GM18520 (cell line): ENCODE measurements at regions not wholly inside any gene's neighbourhood (a gene's known extent, or its start where the extent isn't known, plus 50 kb on each side); places are given as distances from the start of the nearest gene placed in this dataset.
"Not testable (repeated sequence)": the region's sequence is repeated elsewhere in the genome, so short reads cannot be mapped to it uniquely, and the experiment has no call there.

Experiments used
- ATAC-seq: cut with Tn5 transposase; IDR thresholded peaks from one replicate; pipeline ENCODE4 v1.9.1; 2021; ENCODE audit not compliant: unreplicated experiment

DNA sequence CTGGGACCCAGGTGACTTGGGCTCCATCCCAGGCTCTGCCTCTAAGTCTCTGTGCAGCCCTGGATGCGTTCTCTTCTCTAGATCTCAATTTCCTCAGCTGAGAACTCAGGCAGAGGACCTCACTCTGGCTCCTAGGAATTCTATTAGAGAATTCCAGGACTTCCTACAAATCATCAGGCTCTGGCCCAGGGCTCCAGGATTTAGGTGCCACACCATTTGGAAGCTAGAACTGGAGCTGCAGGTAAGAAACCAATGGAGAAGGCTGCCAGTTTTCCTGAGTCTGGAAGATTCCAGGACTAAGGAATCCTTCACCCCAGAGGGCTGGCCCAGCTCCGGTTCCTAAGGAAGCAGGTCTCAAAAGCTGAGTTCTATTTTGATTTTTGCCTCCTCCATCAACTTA is 189.8 kb upstream of the CDH5 start:
- ATAC-seq, result no peak

DNA sequence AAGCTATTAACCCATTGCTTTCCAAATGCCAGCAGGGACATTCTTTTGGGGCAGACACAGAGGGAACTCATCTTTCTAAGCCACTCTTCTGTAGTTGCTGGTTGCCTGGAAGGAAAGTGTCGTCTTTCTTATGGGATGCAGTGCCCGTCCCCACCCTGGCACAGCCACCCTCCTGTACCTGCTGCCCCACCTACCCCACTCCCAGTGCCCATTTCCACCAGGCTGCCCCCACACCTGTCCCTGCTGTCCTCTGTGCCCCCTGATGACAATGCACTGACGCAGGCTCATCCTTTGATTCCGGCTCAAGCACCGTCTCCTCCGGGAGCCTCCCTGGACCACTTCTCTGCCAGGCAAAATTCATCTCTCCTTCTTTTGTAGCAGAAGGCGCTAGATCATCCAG is 190.4 kb upstream of the CDH5 start:
- ATAC-seq, result no peak

DNA sequence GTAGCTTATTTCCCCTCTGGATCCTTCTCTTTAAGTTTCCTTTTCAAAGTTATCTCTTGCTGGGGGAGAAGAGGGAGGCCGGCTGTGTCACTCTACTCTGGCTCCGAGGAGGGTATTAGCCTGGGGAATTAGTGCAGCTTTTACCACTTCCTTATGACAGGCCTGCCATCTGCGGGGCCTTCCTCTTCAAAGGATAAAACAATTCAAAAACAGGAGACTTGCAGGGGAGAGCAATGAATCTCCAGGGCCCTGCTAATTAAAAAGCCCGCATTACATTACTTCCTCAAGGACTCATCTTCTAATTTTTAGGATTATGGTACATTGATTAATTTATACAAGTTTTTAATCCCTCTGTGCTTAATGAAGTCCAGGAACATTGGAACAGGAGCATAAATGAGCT is 190.9 kb upstream of the CDH5 start:
- no peak for ATAC-seq

DNA sequence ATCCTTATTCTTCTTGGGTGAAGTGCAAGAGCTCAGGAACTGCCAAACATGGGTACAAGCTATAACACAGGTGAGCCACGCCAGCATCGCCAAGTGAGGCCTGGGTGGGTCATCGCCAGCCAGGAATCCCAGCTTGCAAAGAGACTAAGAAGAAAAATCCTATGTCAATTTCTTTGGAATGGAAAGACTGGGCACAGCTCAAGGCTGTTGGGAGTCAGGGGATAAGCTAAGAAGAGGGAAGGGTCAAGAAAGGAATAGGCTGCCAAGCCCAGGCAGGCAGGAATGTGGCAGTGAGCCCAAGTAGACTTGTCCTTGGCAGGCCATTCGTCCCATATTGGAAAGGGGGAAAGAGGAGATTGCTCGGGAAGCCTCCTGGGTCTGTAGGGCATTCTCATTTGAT is 191.4 kb upstream of the CDH5 start:
- no peak for ATAC-seq

DNA sequence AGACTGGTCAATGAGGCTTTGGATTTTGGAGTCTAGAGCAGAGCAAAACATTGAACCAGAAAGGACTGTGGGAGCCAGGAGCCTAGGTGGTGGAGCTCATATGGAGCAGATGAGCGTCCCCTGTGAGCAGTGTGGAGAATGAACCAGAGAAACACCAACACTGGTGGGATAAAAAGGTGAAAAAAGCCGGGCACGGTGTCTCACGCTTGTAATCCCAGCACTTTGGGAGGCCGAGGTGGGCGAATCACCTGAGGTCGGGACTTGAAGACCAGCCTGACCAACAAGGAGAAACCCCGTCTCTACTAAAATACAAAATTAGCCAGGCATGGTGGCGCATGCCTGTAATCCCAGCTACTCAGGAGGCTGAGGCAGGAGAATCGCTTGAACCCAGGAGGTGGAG is 192.7 kb upstream of the CDH5 start:
- not testable (repeated sequence) for ATAC-seq

DNA sequence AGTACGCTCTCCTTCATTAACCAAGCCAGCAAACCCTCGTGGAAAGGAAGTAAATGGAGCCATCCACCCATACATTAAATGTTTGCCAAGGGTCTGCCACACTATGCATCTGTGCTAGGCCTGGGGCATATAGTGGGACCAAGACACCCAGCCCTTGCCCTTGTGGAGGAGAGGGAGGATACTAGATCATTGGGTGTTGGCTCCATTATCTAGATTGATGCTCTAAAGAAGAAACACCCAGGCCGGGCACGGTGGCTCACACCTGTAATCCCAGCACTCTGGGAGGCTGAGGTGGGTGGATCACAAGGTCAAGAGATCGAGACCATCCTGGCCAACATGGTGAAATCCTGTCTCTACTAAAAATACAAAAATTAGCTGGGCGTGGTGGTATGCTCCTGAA is 193.3 kb upstream of the CDH5 start:
- ATAC-seq, result not testable (repeated sequence)

DNA sequence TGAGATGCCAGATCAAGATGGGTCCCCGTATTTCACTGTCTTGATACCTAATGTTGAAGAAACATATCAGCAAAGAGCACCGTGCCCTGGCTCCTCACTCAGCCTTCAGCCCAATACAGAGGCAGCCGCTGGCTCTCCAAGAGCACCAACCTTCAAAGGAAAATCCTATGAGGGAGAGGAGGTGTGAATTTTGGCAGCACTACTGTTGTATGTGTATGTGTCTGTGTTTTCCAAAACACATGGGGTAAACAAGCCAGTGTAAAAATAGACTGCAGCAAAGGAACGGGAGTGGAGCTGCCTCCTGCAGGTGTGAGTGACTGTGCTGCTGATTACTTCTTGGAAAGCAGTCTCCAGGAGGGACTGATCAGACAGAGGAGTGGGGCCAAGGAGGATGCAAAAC is 194.0 kb upstream of the CDH5 start:
- no peak for ATAC-seq

DNA sequence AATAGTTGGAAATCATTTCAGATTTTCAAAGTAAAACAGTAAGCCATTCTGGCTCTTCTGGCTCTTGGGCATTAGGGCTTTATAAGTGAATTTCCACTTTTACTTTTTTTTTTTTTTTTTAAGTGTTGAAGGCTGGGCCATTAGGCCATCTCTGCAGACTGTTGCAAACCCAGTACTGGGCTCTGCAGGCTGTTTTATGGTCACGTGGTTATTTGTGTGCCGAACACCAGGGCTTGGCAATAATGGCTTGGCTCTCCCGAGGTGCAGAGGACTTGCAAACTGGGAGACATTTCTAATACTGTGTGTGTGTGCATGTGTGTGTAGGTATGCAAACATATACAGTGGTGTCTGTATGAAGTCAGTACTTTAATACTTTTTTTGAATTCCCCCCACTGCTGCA is 194.9 kb upstream of the CDH5 start:
- no peak for ATAC-seq

DNA sequence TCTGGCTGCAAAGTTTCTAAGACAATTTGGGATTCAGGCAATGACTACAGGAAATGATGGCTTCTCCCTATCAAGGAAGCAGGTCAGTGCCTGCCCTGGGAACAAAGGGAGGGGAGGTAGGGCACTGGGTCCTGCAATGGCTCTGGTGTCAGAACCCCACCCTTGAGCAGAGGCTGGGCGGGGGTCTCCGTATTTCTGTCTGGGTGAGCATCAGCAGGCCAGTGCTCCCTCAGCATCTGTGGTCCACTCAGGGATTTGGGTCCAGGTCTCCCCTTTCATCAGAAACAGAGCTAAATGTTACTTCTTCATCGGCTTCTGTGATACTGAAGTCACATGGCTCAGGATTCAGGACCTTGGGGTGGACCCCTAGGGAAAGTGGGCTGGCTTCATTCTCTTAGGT is 195.5 kb upstream of the CDH5 start:
- no peak for ATAC-seq

DNA sequence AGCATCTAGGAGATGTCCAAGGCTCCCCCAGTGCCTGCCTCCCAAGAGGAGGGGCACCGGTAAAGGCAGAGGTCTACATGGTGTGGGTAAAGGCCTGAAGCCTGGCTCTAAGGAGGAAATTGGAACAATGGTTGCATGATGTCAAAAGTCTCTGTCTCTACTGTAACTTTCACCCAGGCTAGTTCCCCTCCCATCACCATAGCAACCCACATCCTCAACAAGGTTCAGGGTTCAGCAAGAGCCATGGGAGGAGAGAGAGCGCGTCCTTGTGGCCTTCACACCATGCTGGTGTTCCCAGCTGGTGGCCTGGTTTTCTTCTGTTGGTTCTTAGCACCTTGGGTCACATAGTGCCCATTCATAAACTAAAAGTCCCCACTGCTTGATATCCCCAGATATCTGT is 196.7 kb upstream of the CDH5 start:
- ATAC-seq, result no peak

DNA sequence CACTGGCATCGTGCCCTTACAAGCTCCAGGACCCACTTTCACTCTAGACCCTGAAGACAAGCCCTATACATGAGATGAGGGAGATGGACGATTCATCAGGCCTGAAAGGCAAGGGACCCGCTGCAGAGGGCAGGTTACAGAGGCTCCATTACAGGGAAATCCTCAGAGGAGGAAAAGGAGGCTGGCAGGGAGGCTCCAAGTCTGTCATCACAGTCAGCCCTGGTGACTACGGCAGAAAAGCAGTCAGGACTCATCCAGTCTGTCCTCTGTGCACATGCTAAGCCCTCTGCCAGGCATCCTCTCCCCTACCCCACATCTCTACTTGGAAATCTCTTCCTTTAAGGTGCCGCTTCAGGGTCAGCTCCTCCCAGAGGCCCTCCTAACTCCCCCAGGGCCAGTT is 197.7 kb upstream of the CDH5 start:
- ATAC-seq, result no peak

DNA sequence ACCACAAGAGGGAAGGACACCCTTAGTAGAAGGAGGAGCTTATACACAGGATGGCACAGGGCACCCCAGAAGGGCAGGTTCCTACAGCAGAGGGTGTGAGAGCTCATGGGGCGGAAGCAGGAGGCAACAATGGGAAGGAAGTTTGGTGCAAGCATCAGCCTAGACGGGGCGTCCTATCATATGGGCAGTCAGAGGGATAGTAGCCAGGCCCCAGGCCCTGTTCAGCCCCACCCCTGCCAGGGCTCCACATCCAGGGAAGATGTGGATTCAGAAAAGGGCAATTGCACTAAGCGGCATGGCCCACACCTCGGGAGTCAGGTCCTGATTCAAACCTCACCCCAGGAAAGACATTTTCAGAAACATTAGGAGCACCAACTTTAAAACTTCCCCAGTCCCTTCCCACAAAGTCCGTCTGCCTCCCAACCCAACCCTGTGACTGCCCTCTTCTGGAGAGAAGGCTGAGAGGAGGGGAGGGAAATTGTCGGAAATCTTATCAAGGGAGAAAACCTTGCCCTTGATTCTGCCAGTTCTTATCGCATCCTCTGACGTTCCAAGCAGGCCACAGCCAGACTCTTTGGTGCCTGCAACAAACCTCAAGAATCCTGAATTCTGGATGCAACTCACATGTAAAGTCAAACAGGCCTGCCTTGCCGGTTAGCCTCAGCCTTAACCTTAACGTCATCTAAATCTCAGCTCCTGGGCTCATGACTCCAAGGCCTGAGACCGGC is 198.8 kb upstream of the CDH5 start:
- no peak for ATAC-seq

DNA sequence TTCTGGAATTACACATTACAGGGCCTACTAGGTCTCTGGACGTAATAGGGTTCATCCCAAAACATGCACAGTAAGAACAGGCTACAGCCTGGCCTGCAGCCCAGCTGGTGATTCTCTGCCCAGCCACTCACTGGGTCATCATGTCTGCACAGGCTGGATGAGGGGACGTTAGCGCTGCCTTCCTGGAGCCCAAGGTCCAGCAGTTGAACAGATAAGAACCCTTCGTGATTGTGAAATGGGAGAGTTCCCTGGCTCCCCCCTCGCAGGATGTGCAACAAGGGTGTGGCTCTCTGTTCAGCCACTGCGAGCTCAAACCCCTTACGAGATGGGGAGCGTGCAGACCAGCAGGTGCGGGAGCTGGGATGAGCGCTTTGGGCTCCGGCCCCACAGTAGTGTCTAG is 200.0 kb upstream of the CDH5 start:
- no peak for ATAC-seq

DNA sequence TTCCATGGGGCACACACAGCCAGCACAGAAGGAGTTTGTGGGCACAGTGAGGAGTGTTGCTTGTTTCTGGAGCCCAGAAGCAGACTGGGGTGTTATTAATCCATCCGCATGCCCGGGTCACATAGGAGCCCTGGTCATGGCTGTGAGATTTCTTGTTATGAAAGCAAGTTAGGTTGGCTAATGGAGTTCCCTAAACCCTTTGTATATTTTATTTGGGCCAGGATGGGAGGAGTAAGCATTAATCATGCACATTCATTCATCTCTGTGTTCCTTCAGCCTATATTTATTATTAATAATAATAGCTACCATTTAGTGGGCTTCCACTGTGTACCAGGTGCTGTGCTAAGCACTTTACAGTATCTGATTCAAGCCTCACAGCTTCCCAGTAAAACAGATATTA is 200.6 kb upstream of the CDH5 start:
- no peak for ATAC-seq

DNA sequence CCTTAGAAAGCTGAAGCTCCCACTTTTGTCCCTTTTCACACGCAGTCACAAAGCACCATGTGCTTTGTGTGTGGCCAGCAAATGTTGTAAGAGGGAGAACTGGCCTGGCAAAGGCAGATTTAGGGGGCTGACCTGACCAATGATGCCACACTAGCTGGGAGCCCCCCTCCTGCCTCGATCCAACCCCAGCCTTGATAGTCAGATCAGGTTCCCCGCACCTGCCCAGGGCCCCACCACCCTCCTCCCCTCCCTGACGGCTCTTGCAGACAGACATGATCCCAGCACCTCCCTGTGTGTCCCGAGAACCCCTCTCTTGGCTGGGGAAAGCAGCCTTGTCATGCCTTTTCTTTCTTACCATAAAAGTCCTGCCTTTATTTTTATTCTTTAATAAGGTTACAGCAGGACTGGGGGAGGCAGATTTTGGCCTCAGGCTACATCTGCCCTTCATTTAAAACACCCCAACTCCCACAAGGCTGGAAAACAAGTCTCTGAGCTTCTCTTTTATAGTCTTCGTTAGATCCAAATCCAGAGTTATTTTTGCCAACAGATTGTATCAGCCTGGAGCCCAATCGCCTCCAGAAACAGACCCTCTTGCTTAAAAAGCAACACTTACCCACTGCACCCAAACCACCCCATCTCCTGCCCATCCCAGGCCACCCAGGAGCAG is 201.8 kb upstream of the CDH5 start:
- no peak for ATAC-seq

DNA sequence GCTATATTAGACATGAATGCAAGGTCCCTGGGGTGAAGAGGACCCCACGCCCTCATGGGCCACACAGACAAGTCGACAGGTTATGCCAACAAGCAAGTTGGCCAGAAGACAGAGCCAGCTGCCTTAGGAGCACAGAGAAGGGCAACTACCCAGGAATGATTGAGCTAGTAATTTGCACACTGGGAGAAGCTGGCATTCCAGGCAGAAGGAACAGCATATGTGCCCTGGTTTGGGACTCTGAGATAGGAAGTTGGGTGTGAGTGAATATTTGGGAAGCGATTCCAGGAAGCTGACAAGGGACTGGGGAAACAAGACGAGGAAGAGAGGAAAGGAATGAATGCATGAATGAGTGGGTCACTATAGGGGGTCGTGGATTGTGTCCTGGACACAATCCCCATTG is 203.7 kb upstream of the CDH5 start:
- ATAC-seq, result no peak

DNA sequence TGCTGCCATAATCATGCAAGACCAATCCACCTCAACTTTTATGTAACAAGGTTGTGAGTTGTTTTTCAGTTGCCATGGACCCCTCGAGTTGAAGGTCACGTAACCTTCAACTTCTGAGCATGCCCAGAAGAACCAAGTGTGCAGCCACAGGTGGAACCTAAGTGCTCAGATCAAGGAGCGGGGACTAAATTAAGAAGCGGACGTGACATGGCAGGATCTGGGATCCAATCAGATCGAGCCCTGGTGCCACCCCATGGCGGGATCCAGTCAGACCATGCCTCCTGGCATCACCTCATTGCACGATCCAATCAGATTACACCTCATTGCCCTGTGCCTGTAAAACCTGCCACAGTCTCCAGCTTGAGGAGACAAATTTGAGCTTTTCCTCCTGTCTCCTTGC is 204.5 kb upstream of the CDH5 start:
- ATAC-seq, result no peak

DNA sequence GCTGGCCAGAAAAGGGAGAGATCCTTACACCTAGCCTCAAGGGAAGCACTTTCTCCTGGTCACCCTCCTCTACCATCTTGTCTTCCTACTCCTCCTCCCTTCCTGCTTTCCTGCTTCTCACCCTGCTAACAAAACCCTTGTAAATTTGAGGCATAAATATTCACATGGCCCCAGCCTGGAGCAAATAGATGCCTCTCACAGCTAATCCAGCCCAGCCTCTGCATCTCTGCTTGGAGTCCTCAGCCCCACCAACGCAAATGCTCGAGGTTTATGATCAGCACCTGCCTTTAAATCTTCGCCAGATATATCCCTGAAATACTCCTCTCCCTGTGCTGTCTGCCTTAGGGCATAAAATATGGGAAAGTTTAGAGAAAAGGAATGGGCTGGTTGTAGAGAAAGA is 205.2 kb upstream of the CDH5 start:
- no peak for ATAC-seq

DNA sequence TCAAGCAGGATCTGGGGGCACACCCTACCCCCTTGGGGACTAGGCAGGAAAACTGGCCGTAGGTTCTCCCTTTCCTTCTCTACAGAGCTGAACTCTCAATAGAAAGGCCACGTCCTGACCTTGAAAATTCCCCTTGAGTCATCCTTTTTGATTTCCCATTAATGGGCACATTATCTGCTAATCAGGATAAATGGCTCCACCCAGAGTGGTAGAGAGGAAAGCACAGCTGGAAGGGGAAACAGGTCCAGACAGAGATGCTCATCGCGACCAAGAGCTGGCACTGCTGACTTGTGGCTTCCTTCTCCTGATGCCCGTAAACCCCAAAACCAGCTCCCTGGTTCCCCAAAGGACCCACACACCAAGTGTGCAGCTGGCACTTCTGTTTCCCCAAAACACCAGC is 206.5 kb upstream of the CDH5 start:
- no peak for ATAC-seq

DNA sequence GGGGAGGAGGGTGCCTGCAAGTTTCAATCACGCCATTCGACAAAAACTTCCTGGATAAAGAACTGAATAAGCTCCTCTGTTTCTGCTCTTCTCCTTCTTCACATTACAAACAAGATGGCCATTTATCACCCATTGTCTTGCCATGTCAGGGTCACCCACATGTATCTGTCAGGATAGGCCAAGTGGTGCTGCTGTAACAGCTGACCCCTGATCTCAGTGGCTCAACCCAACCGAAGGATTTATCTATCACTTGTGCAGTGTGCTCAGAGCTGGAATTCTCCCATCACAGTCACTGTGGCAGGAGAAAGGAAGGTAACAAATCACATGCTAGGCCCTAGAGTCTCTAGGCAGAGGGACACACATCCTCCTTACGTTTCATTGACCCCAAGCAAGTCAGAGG is 210.0 kb upstream of the CDH5 start:
- no peak for ATAC-seq

DNA sequence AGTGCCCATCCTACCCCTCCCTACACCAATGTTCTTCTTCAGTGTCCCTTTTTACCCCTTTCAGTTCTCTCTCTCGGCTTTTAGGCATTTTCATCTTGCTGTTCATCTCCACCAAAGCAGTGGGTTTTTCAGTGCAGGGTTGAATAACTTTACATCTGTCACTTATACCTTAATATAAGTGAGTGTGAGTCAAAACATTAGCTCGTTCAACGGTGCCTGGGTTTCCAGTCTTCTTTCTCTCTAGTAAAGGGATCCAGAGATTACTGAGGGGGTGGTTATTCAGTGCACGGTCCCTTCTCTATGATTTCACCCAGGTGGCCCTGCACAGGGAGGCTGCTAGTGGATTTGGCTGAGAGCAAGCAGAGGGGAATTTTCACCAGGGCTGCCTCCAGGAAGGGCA is 210.6 kb upstream of the CDH5 start:
- no peak for ATAC-seq

DNA sequence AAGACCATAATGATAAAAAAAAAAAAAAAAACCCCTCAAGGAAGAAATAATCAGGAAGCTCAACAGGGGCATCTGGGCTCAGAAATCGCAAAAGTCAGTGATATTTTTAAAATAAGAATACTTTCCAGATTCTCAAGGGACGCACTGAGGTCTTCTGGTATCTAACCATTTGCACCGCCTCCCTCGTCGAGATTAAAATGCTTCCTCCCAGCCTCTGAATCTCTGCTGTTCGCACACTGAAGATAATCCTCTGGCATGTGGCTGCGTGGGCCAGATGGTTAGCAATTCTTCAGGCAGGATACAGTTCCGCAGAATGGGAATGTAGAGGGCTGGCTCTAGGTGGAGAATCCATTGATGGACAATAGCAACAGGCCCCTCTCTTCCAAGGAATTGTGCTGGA is 211.7 kb upstream of the CDH5 start:
- no peak for ATAC-seq

DNA sequence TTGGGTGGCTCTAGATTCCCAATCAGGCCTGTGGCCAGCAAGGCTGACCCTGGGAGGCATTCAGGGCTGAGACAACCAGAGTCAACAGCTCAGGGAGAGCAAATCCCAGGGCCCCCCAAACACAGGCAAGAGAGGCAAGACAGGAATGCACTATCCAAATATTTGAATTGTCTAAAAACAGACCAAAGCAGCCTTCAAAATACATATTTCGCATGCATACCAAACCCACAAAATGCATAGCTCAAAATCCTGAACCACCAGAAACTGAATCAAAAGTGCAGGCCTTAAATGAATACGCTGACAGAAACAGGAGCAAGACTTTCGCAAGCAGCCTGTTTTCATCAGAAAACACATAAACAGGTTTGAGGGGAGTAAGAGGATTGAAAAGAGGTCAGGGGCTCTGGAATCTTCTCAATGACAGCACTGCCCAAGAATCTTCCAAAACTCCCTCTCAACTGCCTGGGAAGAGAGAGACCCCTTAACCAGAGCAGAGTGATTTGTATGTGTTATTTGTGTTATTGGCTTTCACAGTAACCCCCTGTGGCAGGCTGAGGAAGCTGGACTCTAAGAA is 213.6 kb upstream of the CDH5 start:
- no peak for ATAC-seq
